ENCODE measurements at regions not wholly inside any gene's neighbourhood (a gene's known extent, or its start where the extent isn't known, plus 50 kb on each side); places are given as distances from the start of the nearest gene placed in this dataset.

- Histone ChIP-seq H3K27ac (no peak overlapping the region), H3K4me1 (no peaks in the 10 kb centered on the region), H3K36me3 (no peaks in the 10 kb centered on the region), H3K27me3 (no peaks in the 10 kb centered on the region), H3K4me3 (no peak overlapping the region), H3K9me3 (no peaks in the 10 kb centered on the region)
- no peak for DNase-seq (ENCODE audit: low spot score in 2 of 2)
- TF ChIP-seq CTCF (IDR thresholded peaks at IDR 0.05), result no peak
- intact Hi-C loops (cut with DNase I), result no loop called here
Observed at GRCh38 chr3:25297667-25298585, 130.1 kb upstream of the RARB start.

- Histone ChIP-seq H3K9me3 (no peaks in the 10 kb centered on the region), H3K36me3 (no peaks in the 10 kb centered on the region), H3K27ac (no peak overlapping the region), H3K4me1 (no peaks in the 10 kb centered on the region), H3K4me3 (no peak overlapping the region), H3K27me3 (no peaks in the 10 kb centered on the region)
- DNase-seq (ENCODE audit: low spot score in 2 of 2), result no peak
- no peak for TF ChIP-seq CTCF (IDR thresholded peaks at IDR 0.05)
- intact Hi-C loops (cut with DNase I), result no loop called here
Observed at GRCh38 chr3:25300141-25300540, 127.9 kb upstream of the RARB start.

- DNase-seq (ENCODE audit: low spot score in 2 of 2), result no peak
- no peak for TF ChIP-seq CTCF (IDR thresholded peaks at IDR 0.05)
- H3K4me3 ChIP-seq, result no peak overlapping the region
- intact Hi-C loops (cut with DNase I), result no loop called here
- H3K27ac ChIP-seq, result no peak overlapping the region
- H3K36me3 ChIP-seq, result no peaks in the 10 kb centered on the region
- no peaks in the 10 kb centered on the region for H3K4me1 ChIP-seq
- H3K27me3 ChIP-seq, result no peaks in the 10 kb centered on the region
- H3K9me3 ChIP-seq, result no peaks in the 10 kb centered on the region
Observed at GRCh38 chr3:25304916-25305315, 123.1 kb upstream of the RARB start.

- no peak for TF ChIP-seq CTCF (IDR thresholded peaks at IDR 0.05)
- Histone ChIP-seq H3K4me3 (no peak overlapping the region), H3K36me3 (no peaks in the 10 kb centered on the region), H3K27me3 (no peaks in the 10 kb centered on the region), H3K27ac (no peak overlapping the region), H3K4me1 (no peaks in the 10 kb centered on the region), H3K9me3 (no peaks in the 10 kb centered on the region)
- intact Hi-C loops (cut with DNase I), result no loop called here
- no peak for DNase-seq (ENCODE audit: low spot score in 2 of 2)
Observed at GRCh38 chr3:25306066-25306465, 122.0 kb upstream of the RARB start.

- Histone ChIP-seq H3K9me3 (no peaks in the 10 kb centered on the region), H3K4me1 (no peaks in the 10 kb centered on the region), H3K4me3 (no peak overlapping the region), H3K27ac (no peak overlapping the region), H3K27me3 (no peaks in the 10 kb centered on the region), H3K36me3 (no peaks in the 10 kb centered on the region)
- DNase-seq (ENCODE audit: low spot score in 2 of 2), result no peak
- intact Hi-C loops (cut with DNase I), result no loop called here
- TF ChIP-seq CTCF (IDR thresholded peaks at IDR 0.05), result no peak
Observed at GRCh38 chr3:25306705-25307104, 121.4 kb upstream of the RARB start.

Measured in ascending aorta (tissue), 2 donors.